SK-N-SH treated with all-trans-retinoic acid at 6 μM for 48 hours (cell line): ENCODE measurements at regions not wholly inside any gene's neighbourhood (a gene's known extent, or its start where the extent isn't known, plus 50 kb on each side); places are given as distances from the start of the nearest gene placed in this dataset.

Experiments used
- ATAC-seq: fragments of 200-7000 bp; cut with Tn5 transposase; 3 replicates; pipeline ENCODE4 v1.9.1; 2020; ENCODE audit warnings: mild to moderate bottlenecking, moderate library complexity
- ARNTL ChIP-seq: fragments of 450-650 bp; formaldehyde crosslinking; IDR thresholded peaks from 2 replicates; pipeline ENCODE4 v1.5.0; 2020; ENCODE audit warnings: low read depth, mild to moderate bottlenecking, moderate library complexity, borderline replicate concordance
- CREB5 ChIP-seq: fragments of 250-450 bp; sonication (Bioruptor Pico); IDR thresholded peaks from 2 replicates; pipeline ENCODE4 v1.5.1; 2020; ENCODE audit warnings: low read depth, mild to moderate bottlenecking, moderate library complexity
- ESRRG ChIP-seq: fragments of 250-450 bp; sonication (Bioruptor Pico); IDR thresholded peaks from 2 replicates; pipeline ENCODE4 v1.6.1; 2021; ENCODE audit warnings: mild to moderate bottlenecking
- GLIS3 ChIP-seq: fragments of 250-450 bp; sonication (Bioruptor Pico); IDR thresholded peaks from 2 replicates; pipeline ENCODE4 v1.5.0; 2020; ENCODE audit warnings: mild to moderate bottlenecking, moderate library complexity
- ISL1 ChIP-seq: fragments of 250-450 bp; sonication (Bioruptor Pico); IDR thresholded peaks from 2 replicates; pipeline ENCODE4 v2.1.2; 2022; ENCODE audit warnings: mild to moderate bottlenecking, moderate library complexity
- OSR1 ChIP-seq: fragments of 250-450 bp; sonication (Bioruptor Pico); IDR thresholded peaks from 2 replicates; pipeline ENCODE4 v1.8.0; 2022; ENCODE audit warnings: moderate library complexity, mild to moderate bottlenecking, inconsistent platforms
- PATZ1 ChIP-seq: fragments of 250-450 bp; sonication (Bioruptor Pico); IDR thresholded peaks from 2 replicates; pipeline ENCODE4 v1.8.0; 2020; ENCODE audit warnings: mild to moderate bottlenecking, moderate library complexity, borderline replicate concordance
- PPARA ChIP-seq: fragments of 250-450 bp; sonication (Bioruptor Pico); IDR thresholded peaks from 2 replicates; pipeline ENCODE4 v1.5.0; 2020; ENCODE audit warnings: mild to moderate bottlenecking, borderline replicate concordance
- RARB ChIP-seq: fragments of 250-450 bp; sonication (Bioruptor Pico); IDR thresholded peaks from 2 replicates; pipeline ENCODE4 v1.8.0; 2021; ENCODE audit warnings: mild to moderate bottlenecking, moderate library complexity
- SNAI2 ChIP-seq: fragments of 250-450 bp; sonication (Bioruptor Pico); IDR thresholded peaks from 2 replicates; pipeline ENCODE4 v1.5.0; 2020; ENCODE audit warnings: mild to moderate bottlenecking, moderate library complexity
- TCF4 ChIP-seq: fragments of 250-450 bp; sonication (Bioruptor Pico); IDR thresholded peaks from 2 replicates; pipeline ENCODE4 v1.8.0; 2021; ENCODE audit warnings: mild to moderate bottlenecking, moderate library complexity, borderline replicate concordance
- TOX ChIP-seq: fragments of 250-450 bp; sonication (Bioruptor Pico); IDR thresholded peaks from 2 replicates; pipeline ENCODE4 v1.8.0; 2021; ENCODE audit warnings: mild to moderate bottlenecking, moderate library complexity, borderline replicate concordance
- TSHZ2 ChIP-seq: fragments of 250-450 bp; sonication (Bioruptor Pico); IDR thresholded peaks from 2 replicates; pipeline ENCODE4 v1.5.0; 2020; ENCODE audit warnings: mild to moderate bottlenecking, moderate library complexity
- ZC3H10 ChIP-seq: fragments of 250-450 bp; sonication (Bioruptor Pico); IDR thresholded peaks from 2 replicates; pipeline ENCODE4 v1.5.1; 2021; ENCODE audit warnings: mild to moderate bottlenecking, moderate library complexity
- ZFP3 ChIP-seq: fragments of 250-450 bp; sonication (Bioruptor Pico); IDR thresholded peaks from 2 replicates; pipeline ENCODE4 v1.5.0; 2020; ENCODE audit warnings: mild to moderate bottlenecking, moderate library complexity
- ZFP30 ChIP-seq: fragments of 450-650 bp; formaldehyde crosslinking; IDR thresholded peaks from 2 replicates; pipeline ENCODE4 v1.5.0; 2022; ENCODE audit warnings: mild to moderate bottlenecking, moderate library complexity
- ZNF565 ChIP-seq: fragments of 450-650 bp; formaldehyde crosslinking; conservative IDR thresholded peaks from 2 replicates; pipeline ENCODE4 v1.5.0; 2020; ENCODE audit warnings: low read depth, mild to moderate bottlenecking, moderate library complexity
- ZNF70 ChIP-seq: fragments of 450-650 bp; formaldehyde crosslinking; IDR thresholded peaks from 2 replicates; pipeline ENCODE4 v1.5.0; 2020; ENCODE audit warnings: mild to moderate bottlenecking, moderate library complexity
- ZNF8 ChIP-seq: fragments of 450-650 bp; formaldehyde crosslinking; IDR thresholded peaks from 2 replicates; pipeline ENCODE4 v1.5.0; 2020; ENCODE audit warnings: mild to moderate bottlenecking, moderate library complexity
- TF ChIP-seq, protein P1 (sequence below): fragments of 250-450 bp; sonication (Bioruptor Pico); IDR thresholded peaks from 2 replicates; pipeline ENCODE4 v1.8.0; 2021; ENCODE audit warnings: low read depth, mild to moderate bottlenecking, moderate library complexity, borderline replicate concordance

GRCh38 chr7:26444555-26444954 is 152.9 kb downstream of the SNX10 start:
- no peak for ATAC-seq

GRCh38 chr7:26447116-26447515 is 155.5 kb downstream of the SNX10 start:
- ATAC-seq, result no peak
- TF ChIP-seq TCF4 (CRISPR knock-in tag), result no peak
- no peak for TF ChIP-seq RARB (CRISPR knock-in tag)
- TF ChIP-seq PATZ1, result no peak
- TF ChIP-seq PPARA (CRISPR knock-in tag), result no peak
- TF ChIP-seq CREB5 (CRISPR knock-in tag), result no peak
- no peak for TF ChIP-seq ISL1 (CRISPR knock-in tag)
- TF ChIP-seq TSHZ2, result no peak
- TF ChIP-seq ZNF565, result no peak
- TF ChIP-seq ZNF70 (CRISPR knock-in tag), result no peak
- TF ChIP-seq OSR1 (CRISPR knock-in tag), result no peak
- no peak for TF ChIP-seq TOX
- TF ChIP-seq ARNTL, result no peak
- TF ChIP-seq ZNF8 (CRISPR knock-in tag), result no peak
- TF ChIP-seq, protein P1, sequence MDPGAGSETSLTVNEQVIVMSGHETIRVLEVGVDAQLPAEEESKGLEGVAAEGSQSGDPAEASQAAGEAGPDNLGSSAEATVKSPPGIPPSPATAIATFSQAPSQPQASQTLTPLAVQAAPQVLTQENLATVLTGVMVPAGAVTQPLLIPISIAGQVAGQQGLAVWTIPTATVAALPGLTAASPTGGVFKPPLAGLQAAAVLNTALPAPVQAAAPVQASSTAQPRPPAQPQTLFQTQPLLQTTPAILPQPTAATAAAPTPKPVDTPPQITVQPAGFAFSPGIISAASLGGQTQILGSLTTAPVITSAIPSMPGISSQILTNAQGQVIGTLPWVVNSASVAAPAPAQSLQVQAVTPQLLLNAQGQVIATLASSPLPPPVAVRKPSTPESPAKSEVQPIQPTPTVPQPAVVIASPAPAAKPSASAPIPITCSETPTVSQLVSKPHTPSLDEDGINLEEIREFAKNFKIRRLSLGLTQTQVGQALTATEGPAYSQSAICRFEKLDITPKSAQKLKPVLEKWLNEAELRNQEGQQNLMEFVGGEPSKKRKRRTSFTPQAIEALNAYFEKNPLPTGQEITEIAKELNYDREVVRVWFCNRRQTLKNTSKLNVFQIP (CRISPR knock-in tag), result no peak
- TF ChIP-seq ESRRG (CRISPR knock-in tag), result no peak
- TF ChIP-seq ZC3H10 (CRISPR knock-in tag), result no peak
- no peak for TF ChIP-seq GLIS3 (CRISPR knock-in tag)
- no peak for TF ChIP-seq SNAI2 (CRISPR knock-in tag)
- no peak for TF ChIP-seq ZFP3 (CRISPR knock-in tag)
- no peak for TF ChIP-seq ZFP30 (CRISPR knock-in tag)
- TF ChIP-seq, all 23 proteins: peak for 0

More at GRCh38 chr7:26444555-26444954, 152.9 kb downstream of the SNX10 start:
- TF ChIP-seq ARNTL (no peak), RARB (CRISPR knock-in tag) (no peak)

DNA sequence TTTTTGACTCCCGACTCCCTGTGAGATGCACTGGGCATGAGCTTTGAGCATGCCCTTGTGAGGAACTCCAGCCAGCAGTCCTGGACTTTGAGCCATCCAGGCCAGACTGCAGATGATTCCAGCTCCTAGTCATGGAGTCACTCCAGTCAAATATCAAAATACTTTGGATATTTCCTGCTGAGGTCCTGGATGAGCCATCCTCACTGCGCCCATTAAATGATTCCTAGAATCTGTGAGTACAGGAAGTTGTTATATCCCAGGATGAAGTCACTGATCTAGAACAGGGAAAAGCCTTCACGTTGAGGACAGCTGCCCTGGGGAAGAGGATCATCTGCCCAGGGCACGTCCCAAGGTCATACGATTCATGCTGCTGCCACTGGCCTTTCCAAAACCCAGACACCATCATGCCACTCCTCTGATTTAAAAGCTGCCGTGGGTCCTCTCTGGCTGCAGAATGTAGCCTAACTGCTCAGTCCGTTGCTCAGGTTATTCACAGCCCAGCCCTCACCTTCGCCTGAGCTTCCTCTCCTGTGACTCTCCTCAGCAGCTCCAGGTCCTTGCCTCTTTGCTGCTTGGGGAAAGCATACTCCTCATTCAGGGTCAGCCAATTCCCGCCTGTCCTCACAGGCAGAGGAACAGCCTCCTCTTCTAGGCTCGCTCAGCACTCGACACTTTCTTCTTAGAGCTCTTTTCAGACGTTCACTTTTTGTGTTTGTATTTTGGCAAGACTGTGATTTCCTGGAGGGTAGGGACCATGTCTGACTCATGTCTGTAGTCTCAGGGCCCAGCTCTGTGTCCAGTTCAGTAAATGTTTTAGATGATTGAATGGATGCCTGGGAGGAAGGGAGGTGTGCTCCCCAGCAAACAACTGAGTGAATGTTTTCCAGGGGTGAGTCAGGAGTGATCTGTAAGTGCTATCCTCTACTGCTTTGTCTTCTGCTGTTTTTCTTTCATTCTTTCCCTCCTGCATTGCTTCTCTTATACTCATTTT is 157.8 kb downstream of the SNX10 start:
- TF ChIP-seq SNAI2 (CRISPR knock-in tag), result no peak
- no peak for TF ChIP-seq ZC3H10 (CRISPR knock-in tag)
- TF ChIP-seq, all 23 proteins: peak for 0
- no peak for ATAC-seq

- TF ChIP-seq PPARA (CRISPR knock-in tag) (no peak), ZFP30 (CRISPR knock-in tag) (no peak), PATZ1 (no peak)
- no peak for ATAC-seq
Observed at GRCh38 chr7:26451997-26452396, 160.3 kb downstream of the SNX10 start.
